H9 (cell line): ENCODE measurements at regions not wholly inside any gene's neighbourhood (a gene's known extent, or its start where the extent isn't known, plus 50 kb on each side); places are given as distances from the start of the nearest gene placed in this dataset.

Experiments used
- DNase-seq: peaks from one replicate; pipeline ENCODE4 v3.0.0-alpha.2; 2017
- H2AFZ ChIP-seq: one replicate; pipeline ENCODE4 v1.6.1; 2013; ENCODE audit warnings: mild to moderate bottlenecking, low read length, control low read depth, moderate library complexity
- H2AK5ac ChIP-seq: 2 replicates; pipeline ENCODE4 v1.6.1; 2013; ENCODE audit warnings: low read length, control low read depth, mixed read lengths; ENCODE audit not compliant: insufficient read length
- H2BK120ac ChIP-seq: one replicate; pipeline ENCODE4 v1.6.1; 2013; ENCODE audit warnings: low read depth, mild to moderate bottlenecking, low read length, control low read depth, inconsistent platforms; ENCODE audit not compliant: poor library complexity, severe bottlenecking
- H2BK12ac ChIP-seq: 2 replicates; pipeline ENCODE4 v1.6.1; 2013; ENCODE audit warnings: low read length, control low read depth, mixed read lengths, low read depth; ENCODE audit not compliant: insufficient read length
- H2BK15ac ChIP-seq: 2 replicates; pipeline ENCODE4 v1.6.1; 2013; ENCODE audit warnings: low read depth, low read length, control low read depth
- H2BK20ac ChIP-seq: one replicate; pipeline ENCODE4 v1.6.1; 2013; ENCODE audit warnings: low read depth, mild to moderate bottlenecking, low read length, control low read depth, inconsistent platforms; ENCODE audit not compliant: poor library complexity, severe bottlenecking
- H2BK5ac ChIP-seq: 2 replicates; pipeline ENCODE4 v1.6.1; 2013; ENCODE audit warnings: low read length, control low read depth, mixed read lengths; ENCODE audit not compliant: insufficient read length
- H3K14ac ChIP-seq: 2 replicates; pipeline ENCODE4 v1.6.1; 2013; ENCODE audit warnings: low read length, control low read depth; ENCODE audit not compliant: insufficient read depth
- H3K18ac ChIP-seq: 2 replicates; pipeline ENCODE4 v1.6.1; 2013; ENCODE audit warnings: low read depth, mild to moderate bottlenecking, mixed read lengths, low read length, control low read depth; ENCODE audit not compliant: insufficient read length
- H3K23ac ChIP-seq: 2 replicates; pipeline ENCODE4 v1.6.1; 2013; ENCODE audit warnings: low read length, control low read depth, mixed read lengths, low read depth; ENCODE audit not compliant: insufficient read length
- H3K23me2 ChIP-seq: 2 replicates; pipeline ENCODE4 v1.6.1; 2013; ENCODE audit warnings: low read depth, mild to moderate bottlenecking, mixed read lengths, low read length, control low read depth; ENCODE audit not compliant: insufficient read length, poor library complexity, severe bottlenecking
- H3K27ac ChIP-seq: 2 replicates; pipeline ENCODE4 v1.5.1; 2013; ENCODE audit warnings: low read length, control low read depth, mixed read lengths, low read depth; ENCODE audit not compliant: insufficient read length
- H3K27me3 ChIP-seq: 2 replicates; pipeline ENCODE4 v1.6.1; 2013; ENCODE audit warnings: low read length, control low read depth, inconsistent platforms; ENCODE audit not compliant: insufficient read depth
- H3K4ac ChIP-seq: 2 replicates; pipeline ENCODE4 v1.6.1; 2013; ENCODE audit warnings: low read depth, mild to moderate bottlenecking, control low read depth, inconsistent platforms, low read length, moderate library complexity
- H3K4me1 ChIP-seq: 2 replicates; pipeline ENCODE4 v1.6.1; 2013; ENCODE audit warnings: low read length, control low read depth, inconsistent platforms; ENCODE audit not compliant: insufficient read depth
- H3K4me2 ChIP-seq: 2 replicates; pipeline ENCODE4 v1.6.1; 2013; ENCODE audit warnings: low read length, control low read depth, mixed read lengths; ENCODE audit not compliant: insufficient read length, insufficient read depth
- H3K56ac ChIP-seq: 2 replicates; pipeline ENCODE4 v1.6.1; 2013; ENCODE audit warnings: low read depth, mild to moderate bottlenecking, mixed read lengths, low read length, control low read depth; ENCODE audit not compliant: insufficient read length
- H3K79me1 ChIP-seq: 2 replicates; pipeline ENCODE4 v1.6.1; 2013; ENCODE audit warnings: low read depth, mild to moderate bottlenecking, moderate library complexity, low read length, control low read depth, inconsistent platforms; ENCODE audit not compliant: insufficient read depth, poor library complexity, severe bottlenecking
- H3K79me2 ChIP-seq: 2 replicates; pipeline ENCODE4 v1.6.1; 2013; ENCODE audit warnings: low read length, control low read depth, inconsistent platforms; ENCODE audit not compliant: insufficient read depth
- H3K9ac ChIP-seq: 2 replicates; pipeline ENCODE4 v1.6.1; 2013; ENCODE audit warnings: low read length, control low read depth, mixed read lengths; ENCODE audit not compliant: insufficient read length; ENCODE audit errors: extremely low read depth
- H3K9me3 ChIP-seq: one replicate; pipeline ENCODE4 v1.6.1; 2013; ENCODE audit warnings: low read depth, low read length, inconsistent platforms; ENCODE audit not compliant: control insufficient read depth
- H3T11ph ChIP-seq: one replicate; pipeline ENCODE4 v1.6.1; 2013; ENCODE audit warnings: mild to moderate bottlenecking, low read length, control low read depth, inconsistent platforms
- H4K20me1 ChIP-seq: one replicate; pipeline ENCODE4 v1.6.1; 2013; ENCODE audit not compliant: control insufficient read depth, insufficient read length, insufficient read depth
- H4K5ac ChIP-seq: 2 replicates; pipeline ENCODE4 v1.6.1; 2013; ENCODE audit warnings: low read depth, mild to moderate bottlenecking, mixed read lengths, low read length, control low read depth; ENCODE audit not compliant: insufficient read length
- H4K8ac ChIP-seq: replicated peaks from 2 replicates; pipeline ENCODE4 v1.6.1; 2013; ENCODE audit warnings: low read length, control low read depth, mixed read lengths, low read depth; ENCODE audit not compliant: insufficient read length
- H4K91ac ChIP-seq: 2 replicates; pipeline ENCODE4 v1.6.1; 2013; ENCODE audit warnings: low read depth, mild to moderate bottlenecking, moderate library complexity, mixed read lengths, low read length, control low read depth; ENCODE audit not compliant: insufficient read length
- H3K27ac Mint-ChIP-seq, 3 experiments: 2 replicates in 2 of 3; 3 replicates in 1 of 3; pipeline ENCODE4 v1.8.0; 2020 to 2021; ENCODE audit warnings: mixed read lengths in 3 of 3, mild to moderate bottlenecking in 1 of 3, moderate library complexity in 1 of 3
- H3K27me3 Mint-ChIP-seq: 2 replicates; pipeline ENCODE4 v1.8.0; 2021; ENCODE audit warnings: low read depth, mild to moderate bottlenecking, moderate library complexity, mixed read lengths
- H3K36me3 Mint-ChIP-seq, 3 experiments: 2 replicates in 2 of 3; 3 replicates in 1 of 3; pipeline ENCODE4 v1.8.0; 2020 to 2021; ENCODE audit warnings: low read depth in 3 of 3, mixed read lengths in 3 of 3; ENCODE audit not compliant: insufficient read depth in 1 of 3
- H3K4me1 Mint-ChIP-seq, 2 experiments: 2 replicates each; pipeline ENCODE4 v1.8.0; 2020; ENCODE audit warnings: mixed read lengths in 2 of 2
- H3K4me3 Mint-ChIP-seq, 2 experiments: 2 replicates in 1 of 2; 3 replicates in 1 of 2; pipeline ENCODE4 v1.8.0; 2020 to 2021; ENCODE audit warnings: mild to moderate bottlenecking in 2 of 2, mixed read lengths in 2 of 2, moderate library complexity in 1 of 2
- H3K9me3 Mint-ChIP-seq, 2 experiments: 2 replicates in 1 of 2; 3 replicates in 1 of 2; pipeline ENCODE4 v1.8.0; 2020; ENCODE audit warnings: mild to moderate bottlenecking in 2 of 2, mixed read lengths in 2 of 2, moderate library complexity in 1 of 2
- WGBS: extraction: QIAGEN DNeasy Blood & Tissue Kit; methylation state at CpG from one replicate; pipeline ENCODE4 v1.1.7; 2013; ENCODE audit warnings: missing lambda C conversion rate, low lambda C conversion rate, mixed read lengths; ENCODE audit not compliant: insufficient read length; ENCODE audit errors: extremely low coverage; 5-methylcytosine and 5-hydroxymethylcytosine counted together
- TF ChIP-seq, protein P1 (sequence below): fragments of 200-600 bp; sonication (generic); conservative IDR thresholded peaks from 3 replicates; pipeline ENCODE4 v1.8.0; 2021; ENCODE audit warnings: antibody characterized with exemption, mild to moderate bottlenecking

DNA sequence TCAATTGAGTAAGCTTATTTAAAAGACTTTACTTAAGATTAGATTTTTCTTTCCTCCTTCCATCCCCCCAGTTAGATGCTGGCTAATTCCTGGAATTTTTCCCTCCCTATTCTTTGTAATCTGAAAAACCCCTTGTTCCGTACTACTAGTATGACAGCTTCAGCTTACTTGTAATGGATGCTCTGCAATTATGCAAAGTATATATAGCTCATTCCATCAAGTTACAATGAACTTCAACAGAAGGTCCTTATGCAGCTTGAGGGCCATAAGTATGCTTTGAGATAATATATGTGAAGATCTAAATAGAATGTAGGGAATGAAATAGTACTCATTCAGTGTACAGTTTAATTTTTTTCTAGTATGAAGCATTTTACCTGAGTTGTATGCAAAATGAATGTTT lies 398.3 kb upstream of the NAALADL2 start:
- Histone ChIP-seq H4K91ac (no peak overlapping the region), H3K4me1 (no peaks in the 10 kb centered on the region), H4K5ac (no peak overlapping the region), H3K23me2 (no peaks in the 10 kb centered on the region), H3K14ac (no peak overlapping the region), H3K9me3 (no peaks in the 10 kb centered on the region), H2AFZ (no peak overlapping the region), H3K23ac (no peak overlapping the region), H3K27me3 (no peaks in the 10 kb centered on the region), H4K8ac (no peak overlapping the region), H2BK20ac (no peak overlapping the region), H3K4me2 (no peak overlapping the region), H3K27ac (no peak overlapping the region), H3K79me1 (no peaks in the 10 kb centered on the region), H4K20me1 (no peaks in the 10 kb centered on the region), H3K18ac (no peak overlapping the region), H2BK12ac (no peak overlapping the region), H3T11ph (no peak overlapping the region), H2AK5ac (no peak overlapping the region), H2BK120ac (no peak overlapping the region), H3K9ac (no peak overlapping the region), H2BK5ac (no peak overlapping the region), H2BK15ac (no peak overlapping the region), H3K79me2 (no peaks in the 10 kb centered on the region), H3K4ac (no peak overlapping the region), H3K56ac (no peak overlapping the region)
- Mint-ChIP-seq H3K27me3 (no peaks in the 10 kb centered on the region), H3K4me1 (peaks cover 14% of the 10 kb centered on the region in 2 experiments), H3K27ac (no peak overlapping the region), H3K36me3 (peaks cover 8 to 12% (median 11%) of the 10 kb centered on the region in 3 experiments), H3K9me3 (peaks cover 12 to 13% of the 10 kb centered on the region in 2 experiments), H3K4me3 (no peak overlapping the region)
- WGBS = no CpG with 5 or more reads among the region's 1 CpG
- TF ChIP-seq, protein P1, sequence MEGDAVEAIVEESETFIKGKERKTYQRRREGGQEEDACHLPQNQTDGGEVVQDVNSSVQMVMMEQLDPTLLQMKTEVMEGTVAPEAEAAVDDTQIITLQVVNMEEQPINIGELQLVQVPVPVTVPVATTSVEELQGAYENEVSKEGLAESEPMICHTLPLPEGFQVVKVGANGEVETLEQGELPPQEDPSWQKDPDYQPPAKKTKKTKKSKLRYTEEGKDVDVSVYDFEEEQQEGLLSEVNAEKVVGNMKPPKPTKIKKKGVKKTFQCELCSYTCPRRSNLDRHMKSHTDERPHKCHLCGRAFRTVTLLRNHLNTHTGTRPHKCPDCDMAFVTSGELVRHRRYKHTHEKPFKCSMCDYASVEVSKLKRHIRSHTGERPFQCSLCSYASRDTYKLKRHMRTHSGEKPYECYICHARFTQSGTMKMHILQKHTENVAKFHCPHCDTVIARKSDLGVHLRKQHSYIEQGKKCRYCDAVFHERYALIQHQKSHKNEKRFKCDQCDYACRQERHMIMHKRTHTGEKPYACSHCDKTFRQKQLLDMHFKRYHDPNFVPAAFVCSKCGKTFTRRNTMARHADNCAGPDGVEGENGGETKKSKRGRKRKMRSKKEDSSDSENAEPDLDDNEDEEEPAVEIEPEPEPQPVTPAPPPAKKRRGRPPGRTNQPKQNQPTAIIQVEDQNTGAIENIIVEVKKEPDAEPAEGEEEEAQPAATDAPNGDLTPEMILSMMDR = no peak
- no peak for DNase-seq
